ENCODE measurements at regions not wholly inside any gene's neighbourhood (a gene's known extent, or its start where the extent isn't known, plus 50 kb on each side); places are given as distances from the start of the nearest gene placed in this dataset.

DNA sequence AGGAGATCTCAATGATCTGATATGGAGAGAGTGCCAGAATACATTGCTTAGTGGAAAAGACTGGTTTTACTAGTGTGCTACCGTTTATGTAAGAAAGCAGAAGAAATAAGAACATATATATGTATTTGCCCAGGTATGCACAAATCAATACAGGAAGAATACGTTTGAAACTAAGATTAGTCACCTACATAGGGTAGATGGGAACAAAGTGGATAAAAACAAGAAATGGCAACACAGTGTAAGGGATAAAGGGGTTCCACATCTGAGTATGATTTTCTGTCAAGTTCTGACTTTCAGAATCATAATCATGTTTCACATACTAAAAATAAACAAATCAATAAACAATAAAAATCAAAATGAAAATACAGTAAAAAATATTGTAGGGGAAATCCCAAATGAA lies 148.6 kb upstream of the NAMPT start:
- TF ChIP-seq, protein P1, sequence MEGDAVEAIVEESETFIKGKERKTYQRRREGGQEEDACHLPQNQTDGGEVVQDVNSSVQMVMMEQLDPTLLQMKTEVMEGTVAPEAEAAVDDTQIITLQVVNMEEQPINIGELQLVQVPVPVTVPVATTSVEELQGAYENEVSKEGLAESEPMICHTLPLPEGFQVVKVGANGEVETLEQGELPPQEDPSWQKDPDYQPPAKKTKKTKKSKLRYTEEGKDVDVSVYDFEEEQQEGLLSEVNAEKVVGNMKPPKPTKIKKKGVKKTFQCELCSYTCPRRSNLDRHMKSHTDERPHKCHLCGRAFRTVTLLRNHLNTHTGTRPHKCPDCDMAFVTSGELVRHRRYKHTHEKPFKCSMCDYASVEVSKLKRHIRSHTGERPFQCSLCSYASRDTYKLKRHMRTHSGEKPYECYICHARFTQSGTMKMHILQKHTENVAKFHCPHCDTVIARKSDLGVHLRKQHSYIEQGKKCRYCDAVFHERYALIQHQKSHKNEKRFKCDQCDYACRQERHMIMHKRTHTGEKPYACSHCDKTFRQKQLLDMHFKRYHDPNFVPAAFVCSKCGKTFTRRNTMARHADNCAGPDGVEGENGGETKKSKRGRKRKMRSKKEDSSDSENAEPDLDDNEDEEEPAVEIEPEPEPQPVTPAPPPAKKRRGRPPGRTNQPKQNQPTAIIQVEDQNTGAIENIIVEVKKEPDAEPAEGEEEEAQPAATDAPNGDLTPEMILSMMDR (IDR thresholded peaks at IDR 0.05 in 8 of 11, conservative IDR thresholded peaks at IDR 0.05 in 3 of 11) = no peak
- no peak for TF ChIP-seq POLR2A (IDR thresholded peaks at IDR 0.05)
- no peak for TF ChIP-seq POLR2AphosphoS5 (IDR thresholded peaks at IDR 0.05)

All from spleen (tissue), 7 donors.